Raji (cell line): ENCODE measurements at regions not wholly inside any gene's neighbourhood (a gene's known extent, or its start where the extent isn't known, plus 50 kb on each side); places are given as distances from the start of the nearest gene placed in this dataset.

Source experiments
- POLR2A ChIP-seq: IDR thresholded peaks from 2 replicates; pipeline ENCODE4 v1.6.1; 2011; ENCODE audit warnings: low read depth, low read length, control low read depth; ENCODE audit not compliant: insufficient read depth

GRCh38 chr14:105905456-105905855, 379.1 kb downstream of the TMEM121 start:
- no peak for TF ChIP-seq POLR2A

GRCh38 chr14:105907276-105907675, 380.9 kb downstream of the TMEM121 start:
- TF ChIP-seq POLR2A: no peak

- no peak for TF ChIP-seq POLR2A
These were observed 381.6 kb downstream of the TMEM121 start for GRCh38 chr14:105908006-105908405.

GRCh38 chr14:105908481-105908911, 382.1 kb downstream of the TMEM121 start:
- TF ChIP-seq POLR2A: peak; percentile 64; the same call in 1 of the 2 replicates

GRCh38 chr14:105909046-105909827, 382.9 kb downstream of the TMEM121 start:
- TF ChIP-seq POLR2A: 0 out of 2 replicates have a peak, but pooled peaks have one; percentile 13

GRCh38 chr14:105910426-105910825, 384.0 kb downstream of the TMEM121 start:
- TF ChIP-seq POLR2A: no peak

GRCh38 chr14:105911006-105911847, 384.8 kb downstream of the TMEM121 start:
- no peak for TF ChIP-seq POLR2A

- TF ChIP-seq POLR2A: no peak
These were observed 386.3 kb downstream of the TMEM121 start for GRCh38 chr14:105912641-105913180.

GRCh38 chr14:105913221-105913620, 386.8 kb downstream of the TMEM121 start:
- TF ChIP-seq POLR2A: no peak

- no peak for TF ChIP-seq POLR2A
These were observed 387.5 kb downstream of the TMEM121 start for GRCh38 chr14:105913861-105914260.

- TF ChIP-seq POLR2A: no peak
These were observed 388.5 kb downstream of the TMEM121 start for GRCh38 chr14:105914738-105915385.

- no peak for TF ChIP-seq POLR2A
These were observed 391.6 kb downstream of the TMEM121 start for GRCh38 chr14:105917933-105918436.

- no peak for TF ChIP-seq POLR2A
These were observed 392.3 kb downstream of the TMEM121 start for GRCh38 chr14:105918496-105919262.

GRCh38 chr14:105919458-105920150, 393.2 kb downstream of the TMEM121 start:
- TF ChIP-seq POLR2A: no peak
